IgD-negative memory B cell (primary cell): ENCODE measurements at regions not wholly inside any gene's neighbourhood (a gene's known extent, or its start where the extent isn't known, plus 50 kb on each side); places are given as distances from the start of the nearest gene placed in this dataset.

Source experiments
- H3K27ac Mint-ChIP-seq, 3 donors: one replicate each; pipeline ENCODE4 v1.8.0; 2020 to 2022; ENCODE audit warnings: mild to moderate bottlenecking in 3 of 3, mixed read lengths in 3 of 3, moderate library complexity in 1 of 3
- H3K27me3 Mint-ChIP-seq: one replicate; pipeline ENCODE4 v1.8.0; 2021; ENCODE audit warnings: mixed read lengths
- H3K36me3 Mint-ChIP-seq: one replicate; pipeline ENCODE4 v1.8.0; 2020; ENCODE audit warnings: mild to moderate bottlenecking, mixed read lengths
- H3K4me1 Mint-ChIP-seq, 3 donors: one replicate each; pipeline ENCODE4 v1.8.0; 2020 to 2022; ENCODE audit warnings: mixed read lengths in 3 of 3, mild to moderate bottlenecking in 1 of 3
- H3K4me3 Mint-ChIP-seq, 4 donors: one replicate each; pipeline ENCODE4 v1.8.0; 2020 to 2022; ENCODE audit warnings: mild to moderate bottlenecking in 4 of 4, mixed read lengths in 4 of 4, moderate library complexity in 3 of 4
- H3K9me3 Mint-ChIP-seq, 3 donors: one replicate each; pipeline ENCODE4 v1.8.0; 2020 to 2021; ENCODE audit warnings: mixed read lengths in 3 of 3, mild to moderate bottlenecking in 1 of 3

- H3K36me3 Mint-ChIP-seq = peaks cover 2% of the 10 kb centered on the region
- H3K27ac Mint-ChIP-seq = no peak overlapping the region
- no peak overlapping the region for H3K4me3 Mint-ChIP-seq
- H3K4me1 Mint-ChIP-seq = peaks cover 0 to 4% (median 0%) of the 10 kb centered on the region in 3 donors
- H3K9me3 Mint-ChIP-seq = no peaks in the 10 kb centered on the region
- H3K27me3 Mint-ChIP-seq = peaks cover 2% of the 10 kb centered on the region
Measured at GRCh38 chr13:44158098-44158521, 215.5 kb upstream of the SERP2 start.

GRCh38 chr13:44158881-44159632 is 214.6 kb upstream of the SERP2 start:
- Mint-ChIP-seq H3K4me3 (no peak overlapping the region), H3K27me3 (peaks cover 2% of the 10 kb centered on the region), H3K4me1 (peaks cover 0 to 1% (median 0%) of the 10 kb centered on the region in 3 donors), H3K36me3 (peaks cover 2% of the 10 kb centered on the region), H3K9me3 (no peaks in the 10 kb centered on the region), H3K27ac (no peak overlapping the region)

DNA sequence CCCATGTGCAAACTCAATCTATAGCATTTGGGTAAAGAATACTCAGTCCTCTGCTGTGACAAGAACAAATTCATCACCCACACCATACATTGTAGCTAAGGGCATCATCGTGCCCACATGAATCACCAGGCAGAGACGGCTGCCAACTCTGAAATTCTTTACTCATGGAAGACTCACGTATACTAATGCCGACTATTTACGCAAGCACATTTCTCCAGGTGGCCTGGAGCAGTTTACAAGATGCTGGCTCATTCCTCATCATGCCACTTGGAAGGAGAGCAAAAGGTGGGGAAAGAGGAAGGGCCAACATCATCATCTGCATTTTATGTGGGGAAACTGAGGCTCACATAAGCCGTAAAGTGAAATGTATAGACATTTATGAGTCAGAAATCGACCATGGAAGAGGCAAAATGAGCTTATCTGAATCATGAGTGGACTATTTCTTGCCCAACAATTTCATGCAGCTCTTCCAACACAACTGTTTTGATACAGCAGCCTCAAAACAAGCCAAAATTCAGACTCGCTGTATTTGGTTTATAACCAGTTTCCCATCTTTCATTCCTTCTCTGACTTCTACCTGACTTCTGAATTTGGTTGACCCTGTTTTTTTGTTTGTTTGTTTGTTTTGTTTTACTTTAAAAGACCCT is 213.9 kb upstream of the SERP2 start:
- Mint-ChIP-seq H3K4me1 (peaks cover 0 to 1% (median 0%) of the 10 kb centered on the region in 3 donors), H3K27me3 (peaks cover 2% of the 10 kb centered on the region), H3K36me3 (peaks cover 2% of the 10 kb centered on the region), H3K9me3 (no peaks in the 10 kb centered on the region), H3K4me3 (no peak overlapping the region), H3K27ac (no peak overlapping the region)

DNA sequence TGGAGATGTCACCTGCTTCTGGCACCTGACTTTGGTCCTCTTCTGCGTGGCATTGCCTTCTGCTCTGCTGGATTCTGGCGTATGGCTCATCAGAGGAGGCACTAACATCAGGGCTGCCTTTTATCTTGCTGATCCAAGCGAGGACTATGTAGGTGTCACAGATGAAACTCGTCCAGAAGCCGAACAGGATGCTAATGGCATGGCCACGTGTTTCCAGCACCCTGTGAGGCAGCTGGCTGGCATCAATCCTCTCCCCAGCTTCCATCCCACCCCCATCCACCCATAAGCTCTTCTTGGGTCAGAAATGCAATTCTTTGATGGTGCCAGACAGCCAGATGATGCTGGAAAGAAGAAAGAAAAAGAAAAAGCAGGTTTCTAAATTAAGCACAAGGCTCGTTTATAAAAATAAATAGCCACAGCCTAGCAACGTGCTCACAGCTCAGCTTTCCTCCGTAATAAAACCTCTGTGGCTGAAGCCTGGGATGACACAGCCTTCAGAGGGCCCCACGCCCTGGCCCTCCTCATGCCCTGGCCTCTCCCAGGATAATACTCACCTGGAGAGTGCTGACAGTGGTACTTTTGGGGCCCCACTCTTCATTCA is 212.9 kb upstream of the SERP2 start:
- H3K36me3 Mint-ChIP-seq = peaks cover 1% of the 10 kb centered on the region
- no peak overlapping the region for H3K27ac Mint-ChIP-seq
- H3K27me3 Mint-ChIP-seq = peaks cover 2% of the 10 kb centered on the region
- no peaks in the 10 kb centered on the region for H3K9me3 Mint-ChIP-seq
- no peaks in the 10 kb centered on the region for H3K4me1 Mint-ChIP-seq
- H3K4me3 Mint-ChIP-seq = no peak overlapping the region

- Mint-ChIP-seq H3K27me3 (peaks cover 2% of the 10 kb centered on the region), H3K9me3 (no peaks in the 10 kb centered on the region), H3K27ac (no peak overlapping the region), H3K4me1 (no peaks in the 10 kb centered on the region), H3K36me3 (peaks cover 3% of the 10 kb centered on the region), H3K4me3 (no peak overlapping the region)
Measured at GRCh38 chr13:44163108-44163507, 210.5 kb upstream of the SERP2 start.

DNA sequence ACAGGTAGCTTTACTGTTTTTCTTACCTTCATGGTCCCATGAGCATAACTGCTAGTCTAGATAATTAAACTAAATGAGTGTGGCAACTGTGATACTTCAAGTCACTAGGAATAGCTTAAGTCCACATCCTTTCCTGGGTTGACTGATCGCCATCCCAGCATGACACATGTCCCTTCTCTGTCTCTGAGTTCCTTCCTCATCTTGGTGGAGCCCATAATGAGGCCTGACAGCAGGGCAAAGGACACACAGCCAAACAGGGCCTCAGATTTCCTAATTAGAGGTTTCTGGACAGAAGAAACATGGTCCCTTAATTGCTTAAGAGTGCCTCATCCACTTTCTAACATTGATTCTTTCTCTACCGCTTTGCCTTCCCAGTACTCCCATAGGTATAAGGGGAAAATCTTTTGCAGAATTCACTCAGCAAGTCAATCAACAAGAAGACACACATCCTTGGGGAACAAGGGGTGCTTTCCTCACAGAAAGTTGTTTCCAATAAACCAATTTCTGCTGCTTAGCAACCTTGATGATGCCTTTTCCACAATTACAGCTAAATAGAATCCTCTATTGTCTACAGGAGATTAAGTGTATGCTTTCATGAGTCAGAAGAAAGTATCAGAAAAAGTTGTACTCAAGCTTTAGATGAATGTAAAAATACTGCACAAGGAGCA is 208.3 kb upstream of the SERP2 start:
- Mint-ChIP-seq H3K27ac (no peak overlapping the region), H3K9me3 (no peaks in the 10 kb centered on the region), H3K27me3 (no peaks in the 10 kb centered on the region), H3K4me3 (no peak overlapping the region), H3K4me1 (no peaks in the 10 kb centered on the region), H3K36me3 (peaks cover 3% of the 10 kb centered on the region)

DNA sequence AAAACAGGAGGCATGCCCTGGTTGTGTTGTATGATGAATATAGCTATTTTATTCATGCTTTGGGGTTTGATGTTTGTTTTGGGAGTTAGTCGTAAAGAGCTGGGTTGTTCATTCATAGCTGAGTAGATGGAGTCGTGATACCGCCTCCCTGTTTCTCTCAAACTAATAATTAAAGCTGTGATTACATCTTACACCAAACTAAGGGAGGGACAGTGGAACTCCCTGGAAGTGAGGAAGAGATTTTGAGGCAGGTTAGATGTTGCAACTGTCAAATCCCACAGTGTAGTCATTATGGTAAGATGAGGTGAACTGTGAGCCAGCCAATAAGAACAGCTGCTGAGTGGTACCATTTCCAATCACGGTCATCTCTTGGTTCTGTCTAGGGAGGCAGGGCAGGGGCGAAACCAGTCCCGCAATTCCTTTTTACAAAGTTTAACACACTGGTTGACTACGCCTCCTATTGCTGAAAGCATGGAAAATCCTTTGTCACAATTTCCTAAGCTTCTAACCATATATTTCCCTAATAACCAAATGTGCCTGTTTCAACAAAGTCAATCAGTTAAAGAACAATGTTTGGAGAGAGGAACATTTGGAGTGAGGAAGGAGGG is 207.6 kb upstream of the SERP2 start:
- Mint-ChIP-seq H3K36me3 (peaks cover 3% of the 10 kb centered on the region), H3K27ac (no peak overlapping the region), H3K27me3 (no peaks in the 10 kb centered on the region), H3K4me3 (no peak overlapping the region), H3K9me3 (no peaks in the 10 kb centered on the region), H3K4me1 (no peaks in the 10 kb centered on the region)

DNA sequence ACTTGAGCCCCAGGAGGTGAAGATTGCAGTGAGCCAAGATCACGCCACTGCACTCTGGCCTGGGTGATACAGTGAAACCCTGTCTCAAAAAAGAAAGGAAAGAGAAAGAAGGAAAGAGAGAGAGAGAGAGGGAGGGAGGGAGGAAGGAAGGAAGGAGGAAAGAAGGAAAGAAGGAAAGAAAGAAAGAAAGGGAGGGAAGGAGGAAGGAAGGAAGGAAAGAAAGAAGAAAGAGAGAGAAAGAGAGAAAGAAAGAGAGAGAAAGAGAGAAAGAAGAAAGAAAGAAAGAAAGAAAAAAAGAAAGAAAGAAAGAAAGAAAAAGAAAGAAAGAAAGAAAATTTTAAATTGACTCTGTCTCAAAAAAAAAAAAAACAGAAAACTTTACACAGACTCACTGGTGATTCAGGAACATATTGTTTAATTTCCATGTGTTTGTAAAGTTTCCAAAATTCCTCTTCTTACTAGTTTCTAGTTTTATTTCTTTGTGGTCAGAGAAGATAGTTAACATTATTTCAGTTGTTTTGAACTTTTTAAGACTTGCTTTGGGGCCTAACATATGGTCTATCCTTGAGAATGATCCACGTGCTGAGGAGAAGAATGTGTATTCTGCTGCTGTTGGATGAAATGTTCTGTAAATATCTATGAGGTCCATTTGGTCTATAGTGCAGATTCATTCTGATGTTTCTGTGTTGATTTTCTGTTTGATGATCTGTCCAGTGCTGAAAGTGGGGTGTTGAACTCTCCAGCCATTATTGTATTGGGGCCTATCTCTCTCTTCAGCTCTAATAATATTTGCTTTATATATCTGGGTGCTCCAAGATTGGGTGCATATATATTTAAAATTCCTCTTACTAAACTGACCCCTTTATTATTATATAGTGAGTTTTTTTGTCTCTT is 204.4 kb upstream of the SERP2 start:
- Mint-ChIP-seq H3K4me3 (no peak overlapping the region), H3K27ac (no peak overlapping the region), H3K27me3 (peaks cover 3% of the 10 kb centered on the region), H3K4me1 (no peaks in the 10 kb centered on the region), H3K9me3 (no peaks in the 10 kb centered on the region), H3K36me3 (peaks cover 3% of the 10 kb centered on the region)

DNA sequence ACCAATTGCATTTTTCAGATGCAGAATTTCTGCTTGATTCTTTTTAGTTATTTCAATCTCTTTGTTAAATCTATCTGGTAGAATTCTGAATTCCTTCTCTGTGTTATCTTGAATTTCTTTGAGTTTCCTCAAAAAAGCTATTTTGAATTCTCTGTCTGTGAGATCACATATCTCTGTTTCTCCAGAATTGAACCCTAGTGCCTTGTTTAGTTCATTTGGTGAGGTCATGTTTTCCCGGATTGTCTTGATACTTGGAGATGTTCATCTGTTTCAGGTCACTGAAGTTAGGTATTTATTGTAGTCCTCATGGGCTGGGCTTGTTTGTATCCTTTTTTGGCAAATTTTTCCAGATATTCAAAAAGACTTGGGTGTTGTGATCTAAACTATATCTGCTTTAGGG is 202.9 kb upstream of the SERP2 start:
- no peaks in the 10 kb centered on the region for H3K4me1 Mint-ChIP-seq
- H3K4me3 Mint-ChIP-seq = no peak overlapping the region
- H3K27ac Mint-ChIP-seq = no peak overlapping the region
- H3K9me3 Mint-ChIP-seq = no peaks in the 10 kb centered on the region
- peaks cover 2% of the 10 kb centered on the region for H3K36me3 Mint-ChIP-seq
- H3K27me3 Mint-ChIP-seq = peaks cover 3% of the 10 kb centered on the region

- no peak overlapping the region for H3K27ac Mint-ChIP-seq
- peaks cover 3% of the 10 kb centered on the region for H3K27me3 Mint-ChIP-seq
- H3K36me3 Mint-ChIP-seq = peaks cover 2% of the 10 kb centered on the region
- H3K4me1 Mint-ChIP-seq = no peaks in the 10 kb centered on the region
- no peaks in the 10 kb centered on the region for H3K9me3 Mint-ChIP-seq
- no peak overlapping the region for H3K4me3 Mint-ChIP-seq
Measured at GRCh38 chr13:44171156-44171555, 202.5 kb upstream of the SERP2 start.

DNA sequence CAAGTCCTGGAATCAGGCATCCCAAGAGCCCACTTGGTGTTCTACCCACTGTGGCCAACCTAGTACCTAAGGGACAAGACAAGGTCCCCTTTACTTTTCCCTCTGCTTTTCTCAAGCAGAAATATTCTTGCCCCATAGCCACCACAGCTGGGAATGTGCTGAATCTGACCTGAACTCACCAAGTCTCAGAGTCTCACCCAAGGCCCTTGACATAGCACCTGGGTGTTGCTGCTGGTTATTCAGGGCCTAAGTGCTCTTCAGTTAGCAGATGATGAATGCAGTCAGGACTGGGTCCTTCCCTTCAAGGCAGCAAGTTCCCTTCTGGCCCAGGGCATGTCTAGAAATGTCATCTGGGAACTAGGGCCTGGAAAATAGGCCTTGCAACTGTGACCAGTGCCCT is 201.8 kb upstream of the SERP2 start:
- H3K4me1 Mint-ChIP-seq = no peaks in the 10 kb centered on the region
- peaks cover 3% of the 10 kb centered on the region for H3K27me3 Mint-ChIP-seq
- no peak overlapping the region for H3K4me3 Mint-ChIP-seq
- no peak overlapping the region for H3K27ac Mint-ChIP-seq
- no peaks in the 10 kb centered on the region for H3K36me3 Mint-ChIP-seq
- no peaks in the 10 kb centered on the region for H3K9me3 Mint-ChIP-seq

DNA sequence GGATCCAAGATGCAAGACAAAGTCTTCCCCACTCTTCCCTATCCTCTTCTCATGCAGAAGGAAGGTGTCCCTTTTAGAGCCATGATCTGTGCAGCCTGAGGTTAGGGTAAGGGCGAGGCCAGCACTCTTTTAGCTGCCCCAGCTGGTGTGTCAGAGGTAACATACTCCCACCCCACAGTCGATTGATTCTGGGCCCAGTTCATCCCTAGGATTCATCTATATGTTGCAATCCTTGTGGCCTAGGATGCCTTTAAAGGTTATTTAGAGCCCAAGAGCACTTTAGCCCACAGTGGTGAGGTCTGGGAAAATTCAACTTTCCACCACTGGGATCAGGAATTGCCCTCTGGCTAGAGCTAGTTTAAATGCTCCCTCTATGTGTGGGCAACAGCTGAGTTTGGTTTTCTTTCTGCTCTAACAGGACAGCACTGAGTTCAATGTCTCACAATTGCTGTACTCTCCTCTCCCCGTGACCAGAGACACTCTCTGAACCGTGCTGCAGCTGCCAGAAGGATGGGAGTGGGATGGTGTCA is 201.3 kb upstream of the SERP2 start:
- peaks cover 3% of the 10 kb centered on the region for H3K27me3 Mint-ChIP-seq
- H3K9me3 Mint-ChIP-seq = no peaks in the 10 kb centered on the region
- H3K36me3 Mint-ChIP-seq = no peaks in the 10 kb centered on the region
- H3K27ac Mint-ChIP-seq = no peak overlapping the region
- H3K4me3 Mint-ChIP-seq = no peak overlapping the region
- no peaks in the 10 kb centered on the region for H3K4me1 Mint-ChIP-seq

- H3K4me1 Mint-ChIP-seq = no peaks in the 10 kb centered on the region
- peaks cover 3% of the 10 kb centered on the region for H3K27me3 Mint-ChIP-seq
- H3K9me3 Mint-ChIP-seq = no peaks in the 10 kb centered on the region
- no peak overlapping the region for H3K4me3 Mint-ChIP-seq
- H3K36me3 Mint-ChIP-seq = no peaks in the 10 kb centered on the region
- H3K27ac Mint-ChIP-seq = no peak overlapping the region
Measured at GRCh38 chr13:44174769-44175425, 198.7 kb upstream of the SERP2 start.

DNA sequence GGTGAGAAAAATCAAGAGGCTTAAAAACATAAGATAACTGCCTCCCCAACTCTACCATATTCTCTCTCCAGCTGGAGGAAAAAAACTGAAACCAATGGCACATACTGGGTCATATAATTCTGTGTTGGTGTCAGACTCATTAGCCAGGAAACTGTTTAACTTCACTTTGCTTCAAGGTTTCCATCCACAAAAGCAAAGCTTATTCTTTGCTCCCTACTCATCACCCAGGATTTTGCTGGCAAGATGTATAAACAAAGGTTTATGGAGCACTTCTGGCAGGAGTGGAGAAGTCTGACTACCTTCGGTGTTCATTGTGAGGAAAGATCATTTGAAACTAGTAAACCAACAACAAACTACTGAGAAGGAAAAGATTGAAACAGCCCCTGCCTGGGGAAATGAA is 197.5 kb upstream of the SERP2 start:
- H3K27me3 Mint-ChIP-seq = peaks cover 1% of the 10 kb centered on the region
- no peak overlapping the region for H3K27ac Mint-ChIP-seq
- H3K36me3 Mint-ChIP-seq = no peaks in the 10 kb centered on the region
- H3K4me3 Mint-ChIP-seq = no peak overlapping the region
- no peaks in the 10 kb centered on the region for H3K4me1 Mint-ChIP-seq
- H3K9me3 Mint-ChIP-seq = no peaks in the 10 kb centered on the region
